ENCODE measurements at regions not wholly inside any gene's neighbourhood (a gene's known extent, or its start where the extent isn't known, plus 50 kb on each side); places are given as distances from the start of the nearest gene placed in this dataset.

GRCh38 chr6:54040545-54040944 lies 70.7 kb upstream of the MLIP start:
- no peak for TF ChIP-seq CTCF (conservative IDR thresholded peaks at IDR 0.05; ENCODE audit: low read length)
- no peak for TF ChIP-seq EZH2phosphoT487 (IDR thresholded peaks at IDR 0.05; ENCODE audit: borderline replicate concordance)

Data from Loucy (cell line).